Lower lobe of right lung (tissue), 2 donors: ENCODE measurements at regions not wholly inside any gene's neighbourhood (a gene's known extent, or its start where the extent isn't known, plus 50 kb on each side); places are given as distances from the start of the nearest gene placed in this dataset.

ENCODE experiments used
- ATAC-seq, 2 donors: fragments of 200-7000 bp; cut with Tn5 transposase; one replicate each; pipeline ENCODE4 v1.9.1; 2020 to 2022; ENCODE audit warnings: mild to moderate bottlenecking in 2 of 2, moderate library complexity in 2 of 2
- DNase-seq: peaks from one replicate; pipeline ENCODE4 v3.0.0-alpha.2; 2020
- H3K27ac ChIP-seq: fragments of 200-600 bp; one replicate; pipeline ENCODE4 v1.8.0; 2022
- H3K27me3 ChIP-seq: fragments of 200-600 bp; one replicate; pipeline ENCODE4 v1.8.0; 2022; ENCODE audit warnings: low read depth
- H3K36me3 ChIP-seq: fragments of 200-600 bp; one replicate; pipeline ENCODE4 v1.8.0; 2022; ENCODE audit warnings: mild to moderate bottlenecking
- H3K4me1 ChIP-seq: fragments of 200-600 bp; one replicate; pipeline ENCODE4 v1.8.0; 2022
- H3K4me3 ChIP-seq: fragments of 200-600 bp; one replicate; pipeline ENCODE4 v1.8.0; 2022; ENCODE audit warnings: mild to moderate bottlenecking
- H3K9me3 ChIP-seq: fragments of 200-600 bp; one replicate; pipeline ENCODE4 v1.8.0; 2022
- intact Hi-C: fragments of 100-400 bp; cut with DNase I; formaldehyde crosslinking; loops from one replicate; pipeline ENCODE4 v1.11.0; 2022
- TF ChIP-seq, protein P1 (sequence below): fragments of 200-600 bp; IDR thresholded peaks from one replicate; pipeline ENCODE4 v1.8.0; 2022; ENCODE audit warnings: antibody characterized with exemption, mild to moderate bottlenecking
- donor health status: DM: no; HTN: yes; CAD: no; lungs with severe emphysema.

- H3K9me3 ChIP-seq, result no peaks in the 10 kb centered on the region
- no peak overlapping the region for H3K27ac ChIP-seq
- TF ChIP-seq, protein P1, sequence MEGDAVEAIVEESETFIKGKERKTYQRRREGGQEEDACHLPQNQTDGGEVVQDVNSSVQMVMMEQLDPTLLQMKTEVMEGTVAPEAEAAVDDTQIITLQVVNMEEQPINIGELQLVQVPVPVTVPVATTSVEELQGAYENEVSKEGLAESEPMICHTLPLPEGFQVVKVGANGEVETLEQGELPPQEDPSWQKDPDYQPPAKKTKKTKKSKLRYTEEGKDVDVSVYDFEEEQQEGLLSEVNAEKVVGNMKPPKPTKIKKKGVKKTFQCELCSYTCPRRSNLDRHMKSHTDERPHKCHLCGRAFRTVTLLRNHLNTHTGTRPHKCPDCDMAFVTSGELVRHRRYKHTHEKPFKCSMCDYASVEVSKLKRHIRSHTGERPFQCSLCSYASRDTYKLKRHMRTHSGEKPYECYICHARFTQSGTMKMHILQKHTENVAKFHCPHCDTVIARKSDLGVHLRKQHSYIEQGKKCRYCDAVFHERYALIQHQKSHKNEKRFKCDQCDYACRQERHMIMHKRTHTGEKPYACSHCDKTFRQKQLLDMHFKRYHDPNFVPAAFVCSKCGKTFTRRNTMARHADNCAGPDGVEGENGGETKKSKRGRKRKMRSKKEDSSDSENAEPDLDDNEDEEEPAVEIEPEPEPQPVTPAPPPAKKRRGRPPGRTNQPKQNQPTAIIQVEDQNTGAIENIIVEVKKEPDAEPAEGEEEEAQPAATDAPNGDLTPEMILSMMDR, result no peak
- no peak for ATAC-seq
- intact Hi-C loops, result no loop called here
- DNase-seq, result no peak
- H3K4me1 ChIP-seq, result no peaks in the 10 kb centered on the region
- no peak overlapping the region for H3K4me3 ChIP-seq
- H3K27me3 ChIP-seq, result no peaks in the 10 kb centered on the region
- no peaks in the 10 kb centered on the region for H3K36me3 ChIP-seq
These were observed 726.5 kb downstream of the SLC4A3 start for GRCh38 chr2:220353897-220354296.

GRCh38 chr2:220356076-220356475, 728.6 kb downstream of the SLC4A3 start:
- intact Hi-C loops, result no loop called here
- DNase-seq, result no peak
- ATAC-seq, result no peak
- no peaks in the 10 kb centered on the region for H3K4me1 ChIP-seq
- H3K27ac ChIP-seq, result no peak overlapping the region
- H3K9me3 ChIP-seq, result no peaks in the 10 kb centered on the region
- no peak overlapping the region for H3K4me3 ChIP-seq
- no peaks in the 10 kb centered on the region for H3K36me3 ChIP-seq
- no peaks in the 10 kb centered on the region for H3K27me3 ChIP-seq
- TF ChIP-seq, protein P1, result no peak

GRCh38 chr2:220365023-220365422, 737.6 kb downstream of the SLC4A3 start:
- TF ChIP-seq, protein P1, result no peak
- ATAC-seq, result no peak
- H3K36me3 ChIP-seq, result no peaks in the 10 kb centered on the region
- no peaks in the 10 kb centered on the region for H3K4me1 ChIP-seq
- H3K27ac ChIP-seq, result no peak overlapping the region
- no peak overlapping the region for H3K4me3 ChIP-seq
- DNase-seq, result no peak
- no peaks in the 10 kb centered on the region for H3K27me3 ChIP-seq
- intact Hi-C loops, result no loop called here
- H3K9me3 ChIP-seq, result no peaks in the 10 kb centered on the region

DNA sequence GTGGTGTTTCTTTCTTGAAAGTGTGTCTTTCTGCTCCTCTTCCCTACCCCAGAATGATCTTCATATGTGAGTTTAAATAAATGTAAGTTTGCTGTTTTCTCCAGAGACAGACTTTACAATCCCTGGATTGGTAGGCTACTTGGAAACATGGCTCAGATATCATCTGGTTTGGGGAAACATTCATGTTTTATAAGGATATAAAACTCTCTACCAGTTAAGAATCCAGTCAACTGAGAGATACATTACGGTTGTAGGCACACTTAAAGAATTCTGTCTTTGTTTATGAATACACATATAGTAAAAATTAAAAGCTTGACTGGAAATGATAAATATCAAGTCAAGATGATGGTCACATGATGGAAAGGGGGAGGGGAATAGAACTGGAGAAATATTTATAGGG, 739.3 kb downstream of the SLC4A3 start:
- no peak for DNase-seq
- Histone ChIP-seq H3K4me3 (no peak overlapping the region), H3K27ac (no peak overlapping the region), H3K36me3 (no peaks in the 10 kb centered on the region), H3K27me3 (no peaks in the 10 kb centered on the region), H3K4me1 (no peaks in the 10 kb centered on the region), H3K9me3 (no peaks in the 10 kb centered on the region)
- intact Hi-C loops, result no loop called here
- ATAC-seq, result no peak
- TF ChIP-seq, protein P1, result no peak

- H3K27ac ChIP-seq, result no peak overlapping the region
- TF ChIP-seq, protein P1, result no peak
- H3K9me3 ChIP-seq, result no peaks in the 10 kb centered on the region
- no peaks in the 10 kb centered on the region for H3K36me3 ChIP-seq
- H3K27me3 ChIP-seq, result no peaks in the 10 kb centered on the region
- no peaks in the 10 kb centered on the region for H3K4me1 ChIP-seq
- DNase-seq (no peak), ATAC-seq (no peak)
- intact Hi-C loops, result no loop called here
- no peak overlapping the region for H3K4me3 ChIP-seq
These were observed 743.3 kb downstream of the SLC4A3 start for GRCh38 chr2:220370764-220371163.

DNA sequence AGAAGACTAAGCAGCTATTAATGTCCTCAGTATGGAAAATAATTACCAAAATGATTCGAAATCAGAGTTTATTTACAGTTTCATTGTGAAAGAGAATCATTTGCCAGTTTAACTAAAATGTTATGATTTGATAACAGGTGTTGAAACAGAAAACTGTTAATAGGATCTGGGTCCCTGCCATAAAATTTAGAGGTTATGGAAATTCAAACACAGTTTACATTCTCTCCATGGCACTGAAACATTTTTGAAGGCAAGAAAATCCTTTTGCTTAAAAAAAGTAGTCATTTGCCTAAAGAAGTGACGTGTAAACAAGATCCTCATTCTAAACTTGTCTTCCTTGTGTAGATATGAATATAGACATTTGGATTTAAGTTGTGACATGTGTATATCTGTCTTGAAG, 743.8 kb downstream of the SLC4A3 start:
- Histone ChIP-seq H3K36me3 (no peaks in the 10 kb centered on the region), H3K27me3 (no peaks in the 10 kb centered on the region), H3K27ac (no peak overlapping the region), H3K4me3 (no peak overlapping the region), H3K9me3 (no peaks in the 10 kb centered on the region), H3K4me1 (no peaks in the 10 kb centered on the region)
- DNase-seq, result no peak
- intact Hi-C loops, result no loop called here
- ATAC-seq, result no peak
- TF ChIP-seq, protein P1, result no peak
